Mesodermal cell (in vitro differentiated cells): ENCODE measurements at regions not wholly inside any gene's neighbourhood (a gene's known extent, or its start where the extent isn't known, plus 50 kb on each side); places are given as distances from the start of the nearest gene placed in this dataset.
A peak's percentile ranks its signal among the peaks of the same experiment; 100 is the strongest.
"Not testable (repeated sequence)": the region's sequence is repeated elsewhere in the genome, so short reads cannot be mapped to it uniquely, and the experiment has no call there.

ENCODE experiments used
- H3K27ac ChIP-seq: 2 replicates; pipeline ENCODE4 v1.7.0; 2013; ENCODE audit warnings: mild to moderate bottlenecking, low read depth, low read length, moderate library complexity; ENCODE audit not compliant: severe bottlenecking
- H3K36me3 ChIP-seq: 2 replicates; pipeline ENCODE4 v1.7.1; 2013; ENCODE audit warnings: mild to moderate bottlenecking, low read length, moderate library complexity; ENCODE audit not compliant: control insufficient read depth, insufficient read depth
- H3K4me1 ChIP-seq: one replicate; pipeline ENCODE4 v1.7.1; 2013; ENCODE audit warnings: mild to moderate bottlenecking, low read length; ENCODE audit not compliant: insufficient read depth, control insufficient read depth, poor library complexity, severe bottlenecking
- H3K4me3 ChIP-seq: 2 replicates; pipeline ENCODE4 v1.7.0; 2013; ENCODE audit warnings: low read length, control low read depth, mild to moderate bottlenecking; ENCODE audit not compliant: insufficient read depth, poor library complexity, severe bottlenecking; ENCODE audit errors: extremely low read depth
- H3K9me3 ChIP-seq: 2 replicates; pipeline ENCODE4 v1.7.1; 2013; ENCODE audit warnings: mild to moderate bottlenecking, low read length, moderate library complexity; ENCODE audit not compliant: control insufficient read depth
- WGBS, 2 experiments: methylation state at CpG; one replicate each; pipeline ENCODE4 v1.1.5; 2013; ENCODE audit warnings: missing lambda C conversion rate in 2 of 2; ENCODE audit not compliant: insufficient coverage in 2 of 2; 5-methylcytosine and 5-hydroxymethylcytosine counted together

GRCh38 chr11:42434911-42435310, 876.9 kb upstream of the API5 start:
- not testable (repeated sequence) for H3K4me1 ChIP-seq, H3K27ac ChIP-seq, H3K4me3 ChIP-seq, H3K9me3 ChIP-seq, H3K36me3 ChIP-seq
- WGBS, 2 experiments, result 91 to 93% methylated on average over 23 to 24 of the region's 25 CpGs

GRCh38 chr11:42444406-42444805, 867.4 kb upstream of the API5 start:
- Histone ChIP-seq H3K4me3 (no peak overlapping the region), H3K4me1 (no peaks in the 10 kb centered on the region), H3K36me3 (no peaks in the 10 kb centered on the region), H3K27ac (no peak overlapping the region), H3K9me3 (no peaks in the 10 kb centered on the region)
- WGBS, 2 experiments, result 50 to 67% methylated on average over 2 to 3 of the region's 4 CpGs

- Histone ChIP-seq H3K9me3 (no peaks in the 10 kb centered on the region), H3K27ac (no peak overlapping the region), H3K36me3 (no peaks in the 10 kb centered on the region), H3K4me3 (no peak overlapping the region), H3K4me1 (peaks cover 8% of the 10 kb centered on the region)
- 94 to 98% methylated on average over 4 to 5 of the region's 8 CpGs for WGBS, 2 experiments
These were observed 849.1 kb upstream of the API5 start for GRCh38 chr11:42462558-42463310.

- no peak overlapping the region for H3K4me3 ChIP-seq
- no CpG with 5 or more reads among the region's 2 CpGs for WGBS, 2 experiments
These were observed 846.2 kb upstream of the API5 start for GRCh38 chr11:42465623-42466022.

GRCh38 chr11:42473106-42473505, 838.7 kb upstream of the API5 start:
- 89 to 96% methylated on average over 4 of the region's 4 CpGs for WGBS, 2 experiments
- H3K27ac ChIP-seq, result no peak overlapping the region
- no peaks in the 10 kb centered on the region for H3K4me1 ChIP-seq
- no peaks in the 10 kb centered on the region for H3K36me3 ChIP-seq
- H3K9me3 ChIP-seq, result no peaks in the 10 kb centered on the region
- H3K4me3 ChIP-seq, result no peak overlapping the region

More at GRCh38 chr11:42465623-42466022, 846.2 kb upstream of the API5 start:
- Histone ChIP-seq H3K27ac (no peak overlapping the region), H3K9me3 (no peaks in the 10 kb centered on the region), H3K36me3 (no peaks in the 10 kb centered on the region), H3K4me1 (peaks cover 8% of the 10 kb centered on the region)

- Histone ChIP-seq H3K36me3 (no peaks in the 10 kb centered on the region), H3K4me1 (no peaks in the 10 kb centered on the region), H3K4me3 (no peak overlapping the region), H3K27ac (no peak overlapping the region), H3K9me3 (no peaks in the 10 kb centered on the region)
These were observed 829.0 kb upstream of the API5 start for GRCh38 chr11:42482822-42483221.

GRCh38 chr11:42490506-42490905, 821.3 kb upstream of the API5 start:
- Histone ChIP-seq H3K4me3 (no peak overlapping the region), H3K9me3 (no peaks in the 10 kb centered on the region), H3K4me1 (no peaks in the 10 kb centered on the region), H3K27ac (no peak overlapping the region), H3K36me3 (no peaks in the 10 kb centered on the region)
- 75 to 86% methylated on average over 1 to 2 of the region's 3 CpGs for WGBS, 2 experiments

GRCh38 chr11:42494459-42494858, 817.3 kb upstream of the API5 start:
- Histone ChIP-seq H3K27ac (no peak overlapping the region), H3K4me1 (no peaks in the 10 kb centered on the region), H3K9me3 (no peaks in the 10 kb centered on the region), H3K36me3 (no peaks in the 10 kb centered on the region), H3K4me3 (no peak overlapping the region)
- WGBS, 2 experiments, result 87 to 94% methylated on average over 5 of the region's 9 CpGs

GRCh38 chr11:42498971-42499370, 812.8 kb upstream of the API5 start:
- Histone ChIP-seq H3K4me1 (no peaks in the 10 kb centered on the region), H3K27ac (no peak overlapping the region), H3K9me3 (no peaks in the 10 kb centered on the region), H3K36me3 (no peaks in the 10 kb centered on the region), H3K4me3 (no peak overlapping the region)
- WGBS, 2 experiments, result no CpG with 5 or more reads among the region's 3 CpGs

GRCh38 chr11:42502151-42502550, 809.6 kb upstream of the API5 start:
- no peak overlapping the region for H3K27ac ChIP-seq
- H3K4me1 ChIP-seq, result no peaks in the 10 kb centered on the region
- no peaks in the 10 kb centered on the region for H3K9me3 ChIP-seq
- no peaks in the 10 kb centered on the region for H3K36me3 ChIP-seq
- no CpG with 5 or more reads among the region's 1 CpG for WGBS, 2 experiments
- no peak overlapping the region for H3K4me3 ChIP-seq

GRCh38 chr11:42521994-42522393, 789.8 kb upstream of the API5 start:
- no peak overlapping the region for H3K4me3 ChIP-seq
- peak overlapping the region; percentile 68 for H3K27ac ChIP-seq
- no peaks in the 10 kb centered on the region for H3K36me3 ChIP-seq
- H3K4me1 ChIP-seq, result peaks cover 4% of the 10 kb centered on the region
- WGBS, 2 experiments, result 100% methylated on average over 3 of the region's 4 CpGs; no CpG with 5 or more reads in 1 of the 2 experiments
- H3K9me3 ChIP-seq, result no peaks in the 10 kb centered on the region
